ENCODE measurements at regions not wholly inside any gene's neighbourhood (a gene's known extent, or its start where the extent isn't known, plus 50 kb on each side); places are given as distances from the start of the nearest gene placed in this dataset.

GRCh38 chr20:53716395-53716794 is 122.8 kb upstream of the ZNF217 start:
- TF ChIP-seq CTCF (IDR thresholded peaks at IDR 0.05 in 8 of 11, conservative IDR thresholded peaks at IDR 0.05 in 3 of 11): no peak
- no peak for TF ChIP-seq POLR2A (IDR thresholded peaks at IDR 0.05)

All from spleen (tissue), 7 donors.